GM23338 (cell line): ENCODE measurements at regions not wholly inside any gene's neighbourhood (a gene's known extent, or its start where the extent isn't known, plus 50 kb on each side); places are given as distances from the start of the nearest gene placed in this dataset.

Source experiments
- ATAC-seq: fragments of 200-7000 bp; cut with Tn5 transposase; 3 replicates; pipeline ENCODE4 v1.9.1; 2020
- DNase-seq: peaks from one replicate; pipeline ENCODE4 v3.0.0-alpha.2; 2015; ENCODE audit warnings: low spot score
- H2AFZ ChIP-seq: fragments of 200-600 bp; sonication (generic); 2 replicates; pipeline ENCODE4 v1.8.0; 2016; ENCODE audit warnings: antibody characterized with exemption, mild to moderate bottlenecking, moderate library complexity
- H3F3A ChIP-seq: fragments of 200-600 bp; sonication (generic); replicated peaks from 2 replicates; pipeline ENCODE4 v1.8.0; 2017; ENCODE audit warnings: antibody characterized with exemption, mixed run types, low read depth
- H3K27ac ChIP-seq: fragments of 200-600 bp; sonication (generic); 2 replicates; pipeline ENCODE4 v1.6.1; 2016; ENCODE audit warnings: low read depth
- H3K27me3 ChIP-seq: fragments of 200-600 bp; sonication (generic); 2 replicates; pipeline ENCODE4 v1.8.0; 2016; ENCODE audit warnings: mild to moderate bottlenecking, mixed run types, moderate library complexity; ENCODE audit not compliant: insufficient read depth
- H3K36me3 ChIP-seq: fragments of 200-600 bp; sonication (generic); 2 replicates; pipeline ENCODE4 v1.8.0; 2016; ENCODE audit warnings: mild to moderate bottlenecking; ENCODE audit not compliant: insufficient read depth
- H3K4me1 ChIP-seq: fragments of 200-600 bp; sonication (generic); 2 replicates; pipeline ENCODE4 v1.8.0; 2016; ENCODE audit warnings: mild to moderate bottlenecking, moderate library complexity; ENCODE audit not compliant: insufficient read depth
- H3K4me2 ChIP-seq: fragments of 200-600 bp; sonication (generic); 2 replicates; pipeline ENCODE4 v1.7.1; 2017; ENCODE audit warnings: mixed run types
- H3K4me3 ChIP-seq: fragments of 200-600 bp; sonication (generic); 2 replicates; pipeline ENCODE4 v1.6.1; 2016; ENCODE audit warnings: mixed run types
- H3K79me2 ChIP-seq: fragments of 200-600 bp; sonication (generic); replicated peaks from 2 replicates; pipeline ENCODE4 v1.8.0; 2017; ENCODE audit warnings: mild to moderate bottlenecking; ENCODE audit not compliant: insufficient read depth
- H3K9me2 ChIP-seq: fragments of 200-600 bp; sonication (generic); 2 replicates; pipeline ENCODE4 v1.8.0; 2017; ENCODE audit not compliant: insufficient read depth
- H4K20me1 ChIP-seq: fragments of 200-600 bp; sonication (generic); replicated peaks from 2 replicates; pipeline ENCODE4 v1.8.0; 2017; ENCODE audit warnings: mild to moderate bottlenecking; ENCODE audit not compliant: insufficient read depth
- H3K27ac Mint-ChIP-seq: 2 replicates; pipeline ENCODE4 v1.8.0; 2020; ENCODE audit warnings: inconsistent platforms, mild to moderate bottlenecking, moderate library complexity, mixed read lengths
- H3K27me3 Mint-ChIP-seq: 3 replicates; pipeline ENCODE4 v1.8.0; 2022; ENCODE audit warnings: low read depth, mild to moderate bottlenecking, moderate library complexity, mixed read lengths, inconsistent platforms; ENCODE audit not compliant: insufficient read depth, poor library complexity
- H3K36me3 Mint-ChIP-seq: 3 replicates; pipeline ENCODE4 v1.8.0; 2021; ENCODE audit warnings: low read depth, mild to moderate bottlenecking, inconsistent platforms, moderate library complexity, mixed read lengths
- H3K4me1 Mint-ChIP-seq: 3 replicates; pipeline ENCODE4 v1.8.0; 2020; ENCODE audit warnings: mild to moderate bottlenecking, inconsistent platforms, mixed read lengths
- H3K4me3 Mint-ChIP-seq: 3 replicates; pipeline ENCODE4 v1.8.0; 2021; ENCODE audit warnings: moderate library complexity, mild to moderate bottlenecking, inconsistent platforms, mixed read lengths
- H3K9me3 Mint-ChIP-seq: 3 replicates; pipeline ENCODE4 v1.8.0; 2020; ENCODE audit warnings: moderate library complexity, mild to moderate bottlenecking, inconsistent platforms, mixed read lengths
- CREB1 ChIP-seq: fragments of 250-450 bp; sonication (Bioruptor Pico); IDR thresholded peaks from 2 replicates; pipeline ENCODE4 v1.5.0; 2020; ENCODE audit warnings: low read depth, mild to moderate bottlenecking, moderate library complexity
- CTCF ChIP-seq, 2 experiments: fragments of 200-600 bp in 1 of 2; sonication (generic) in 1 of 2; conservative IDR thresholded peaks; 2 replicates each; pipeline versions ENCODE4 v1.5.1 to v1.6.1; 2016 to 2017; ENCODE audit warnings: antibody characterized with exemption in 2 of 2, low read depth in 2 of 2, mild to moderate bottlenecking in 2 of 2, moderate library complexity in 1 of 2
- ETS1 ChIP-seq: IDR thresholded peaks from 2 replicates; pipeline ENCODE4 v1.6.1; 2016; ENCODE audit warnings: antibody characterized with exemption
- EZH2 ChIP-seq: fragments of 200-600 bp; sonication (generic); IDR thresholded peaks from one replicate; pipeline ENCODE4 v1.8.0; 2017; ENCODE audit warnings: antibody characterized with exemption, mild to moderate bottlenecking, low read depth; ENCODE audit not compliant: unreplicated experiment
- EZH2phosphoT487 ChIP-seq: fragments of 200-600 bp; sonication (generic); IDR thresholded peaks from one replicate; pipeline ENCODE4 v1.8.1; 2018; ENCODE audit warnings: antibody characterized with exemption; ENCODE audit not compliant: unreplicated experiment
- JUNB ChIP-seq: IDR thresholded peaks from one replicate; pipeline ENCODE4 v1.6.1; 2016; ENCODE audit warnings: antibody characterized with exemption; ENCODE audit not compliant: unreplicated experiment
- NANOG ChIP-seq: IDR thresholded peaks from 2 replicates; pipeline ENCODE4 v1.6.1; 2016; ENCODE audit warnings: antibody characterized with exemption, borderline replicate concordance
- POLR2AphosphoS5 ChIP-seq: IDR thresholded peaks from 2 replicates; pipeline ENCODE4 v1.6.1; 2016; ENCODE audit warnings: antibody characterized with exemption, low read depth
- STAT1 ChIP-seq: IDR thresholded peaks from one replicate; pipeline ENCODE4 v1.6.1; 2016; ENCODE audit warnings: antibody characterized with exemption; ENCODE audit not compliant: unreplicated experiment
- ZNF114 ChIP-seq: fragments of 250-450 bp; sonication (Bioruptor Pico); IDR thresholded peaks from 2 replicates; pipeline ENCODE4 v1.5.0; 2020; ENCODE audit warnings: mild to moderate bottlenecking, moderate library complexity
- ZNF331 ChIP-seq: fragments of 250-450 bp; sonication (Bioruptor Pico); IDR thresholded peaks from 2 replicates; pipeline ENCODE4 v1.5.0; 2020; ENCODE audit warnings: low read depth, mild to moderate bottlenecking, moderate library complexity
- ZNF462 ChIP-seq: fragments of 250-450 bp; sonication (Bioruptor Pico); IDR thresholded peaks from 2 replicates; pipeline ENCODE4 v1.5.0; 2020; ENCODE audit warnings: mild to moderate bottlenecking, moderate library complexity
- TF ChIP-seq, protein P1 (sequence below): IDR thresholded peaks from one replicate; pipeline ENCODE4 v1.6.1; 2018; ENCODE audit warnings: antibody characterized with exemption; ENCODE audit not compliant: unreplicated experiment

DNA sequence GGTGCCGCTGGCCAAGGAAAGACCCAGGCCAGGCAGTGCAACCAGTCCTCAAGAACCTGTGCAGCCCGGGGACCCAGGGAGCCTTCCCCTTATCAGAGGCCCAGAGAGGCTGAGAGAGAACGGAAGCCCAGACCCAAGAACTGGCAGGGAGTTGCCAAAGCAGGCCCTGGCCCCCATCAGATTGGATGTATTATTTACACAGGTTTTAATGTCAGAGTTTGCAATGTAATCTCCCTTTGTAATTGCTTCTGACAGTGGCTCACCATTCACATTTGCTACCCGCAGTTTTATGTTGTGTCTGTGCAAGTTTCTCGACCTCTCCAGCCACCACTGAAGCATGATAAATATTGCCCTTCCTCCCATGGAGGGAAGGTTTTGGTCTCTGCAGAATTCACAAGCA, 660.9 kb downstream of the LIG4 start:
- Mint-ChIP-seq H3K27ac (no peak overlapping the region), H3K9me3 (no peaks in the 10 kb centered on the region), H3K36me3 (no peaks in the 10 kb centered on the region), H3K27me3 (no peaks in the 10 kb centered on the region), H3K4me1 (no peaks in the 10 kb centered on the region), H3K4me3 (no peak overlapping the region)
- Histone ChIP-seq H3K79me2 (no peaks in the 10 kb centered on the region), H3K27ac (no peak overlapping the region), H3K9me2 (no peaks in the 10 kb centered on the region), H4K20me1 (no peaks in the 10 kb centered on the region), H2AFZ (no peak overlapping the region), H3K27me3 (no peaks in the 10 kb centered on the region), H3K36me3 (no peaks in the 10 kb centered on the region), H3K4me1 (no peaks in the 10 kb centered on the region), H3K4me3 (no peak overlapping the region), H3K4me2 (no peak overlapping the region), H3F3A (no peaks in the 10 kb centered on the region)
- DNase-seq: no peak
- peak; percentile 59 for ATAC-seq
- TF ChIP-seq NANOG (no peak), JUNB (no peak), STAT1 (no peak), ZNF114 (CRISPR knock-in tag) (no peak), CREB1 (CRISPR knock-in tag) (no peak), ZNF331 (CRISPR knock-in tag) (no peak), ETS1 (no peak), POLR2AphosphoS5 (no peak), CTCF (conservative IDR thresholded peaks at IDR 0.05; ENCODE audit: low read depth in 2 of 2) (no peak), EZH2 (no peak), ZNF462 (no peak), EZH2phosphoT487 (no peak)
- TF ChIP-seq, protein P1, sequence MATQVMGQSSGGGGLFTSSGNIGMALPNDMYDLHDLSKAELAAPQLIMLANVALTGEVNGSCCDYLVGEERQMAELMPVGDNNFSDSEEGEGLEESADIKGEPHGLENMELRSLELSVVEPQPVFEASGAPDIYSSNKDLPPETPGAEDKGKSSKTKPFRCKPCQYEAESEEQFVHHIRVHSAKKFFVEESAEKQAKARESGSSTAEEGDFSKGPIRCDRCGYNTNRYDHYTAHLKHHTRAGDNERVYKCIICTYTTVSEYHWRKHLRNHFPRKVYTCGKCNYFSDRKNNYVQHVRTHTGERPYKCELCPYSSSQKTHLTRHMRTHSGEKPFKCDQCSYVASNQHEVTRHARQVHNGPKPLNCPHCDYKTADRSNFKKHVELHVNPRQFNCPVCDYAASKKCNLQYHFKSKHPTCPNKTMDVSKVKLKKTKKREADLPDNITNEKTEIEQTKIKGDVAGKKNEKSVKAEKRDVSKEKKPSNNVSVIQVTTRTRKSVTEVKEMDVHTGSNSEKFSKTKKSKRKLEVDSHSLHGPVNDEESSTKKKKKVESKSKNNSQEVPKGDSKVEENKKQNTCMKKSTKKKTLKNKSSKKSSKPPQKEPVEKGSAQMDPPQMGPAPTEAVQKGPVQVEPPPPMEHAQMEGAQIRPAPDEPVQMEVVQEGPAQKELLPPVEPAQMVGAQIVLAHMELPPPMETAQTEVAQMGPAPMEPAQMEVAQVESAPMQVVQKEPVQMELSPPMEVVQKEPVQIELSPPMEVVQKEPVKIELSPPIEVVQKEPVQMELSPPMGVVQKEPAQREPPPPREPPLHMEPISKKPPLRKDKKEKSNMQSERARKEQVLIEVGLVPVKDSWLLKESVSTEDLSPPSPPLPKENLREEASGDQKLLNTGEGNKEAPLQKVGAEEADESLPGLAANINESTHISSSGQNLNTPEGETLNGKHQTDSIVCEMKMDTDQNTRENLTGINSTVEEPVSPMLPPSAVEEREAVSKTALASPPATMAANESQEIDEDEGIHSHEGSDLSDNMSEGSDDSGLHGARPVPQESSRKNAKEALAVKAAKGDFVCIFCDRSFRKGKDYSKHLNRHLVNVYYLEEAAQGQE: no peak
